H1 (cell line): ENCODE measurements at regions not wholly inside any gene's neighbourhood (a gene's known extent, or its start where the extent isn't known, plus 50 kb on each side); places are given as distances from the start of the nearest gene placed in this dataset.

ENCODE experiments used
- TF ChIP-seq, protein P1 (sequence below), 3 experiments: IDR thresholded peaks; 1 replicate in 2 of 3; 2 replicates in 1 of 3; pipeline versions ENCODE4 v1.5.1 to v1.6.1; 2011; ENCODE audit warnings: low read length in 3 of 3, mild to moderate bottlenecking in 3 of 3, inconsistent platforms in 2 of 3, low read depth in 1 of 3, moderate library complexity in 1 of 3; ENCODE audit not compliant: insufficient read depth in 1 of 3; ENCODE audit errors: control extremely low read depth in 1 of 3

DNA sequence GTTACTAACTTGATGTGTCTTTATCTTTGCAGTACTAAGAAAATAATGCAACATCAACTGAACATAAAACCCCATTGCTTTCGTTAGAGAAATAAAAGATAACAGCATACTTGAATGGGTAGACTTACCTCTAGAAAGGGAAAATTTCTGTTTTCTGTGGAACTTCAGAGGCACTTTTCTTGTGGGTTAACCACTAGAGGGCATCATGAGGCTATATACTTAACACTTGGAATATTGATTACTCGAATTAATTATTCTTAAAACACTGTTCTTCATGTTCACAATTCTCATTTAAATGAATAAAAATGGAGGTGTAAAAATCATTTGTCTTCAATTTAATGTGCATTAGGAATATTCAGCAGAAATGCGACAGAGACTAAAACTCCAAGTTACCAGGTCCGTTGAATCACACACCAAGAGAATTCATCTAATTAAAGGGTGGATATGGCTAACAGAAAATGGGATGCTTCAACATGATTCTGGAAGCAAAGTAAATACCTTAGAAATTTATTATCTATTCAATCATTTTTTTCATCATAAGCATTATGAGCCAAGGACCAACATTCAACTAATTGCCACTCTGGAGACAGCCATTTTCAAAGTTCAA is 330.8 kb upstream of the PREP start (continued):
- TF ChIP-seq, protein P1, sequence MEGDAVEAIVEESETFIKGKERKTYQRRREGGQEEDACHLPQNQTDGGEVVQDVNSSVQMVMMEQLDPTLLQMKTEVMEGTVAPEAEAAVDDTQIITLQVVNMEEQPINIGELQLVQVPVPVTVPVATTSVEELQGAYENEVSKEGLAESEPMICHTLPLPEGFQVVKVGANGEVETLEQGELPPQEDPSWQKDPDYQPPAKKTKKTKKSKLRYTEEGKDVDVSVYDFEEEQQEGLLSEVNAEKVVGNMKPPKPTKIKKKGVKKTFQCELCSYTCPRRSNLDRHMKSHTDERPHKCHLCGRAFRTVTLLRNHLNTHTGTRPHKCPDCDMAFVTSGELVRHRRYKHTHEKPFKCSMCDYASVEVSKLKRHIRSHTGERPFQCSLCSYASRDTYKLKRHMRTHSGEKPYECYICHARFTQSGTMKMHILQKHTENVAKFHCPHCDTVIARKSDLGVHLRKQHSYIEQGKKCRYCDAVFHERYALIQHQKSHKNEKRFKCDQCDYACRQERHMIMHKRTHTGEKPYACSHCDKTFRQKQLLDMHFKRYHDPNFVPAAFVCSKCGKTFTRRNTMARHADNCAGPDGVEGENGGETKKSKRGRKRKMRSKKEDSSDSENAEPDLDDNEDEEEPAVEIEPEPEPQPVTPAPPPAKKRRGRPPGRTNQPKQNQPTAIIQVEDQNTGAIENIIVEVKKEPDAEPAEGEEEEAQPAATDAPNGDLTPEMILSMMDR (IDR thresholded peaks at IDR 0.05; ENCODE audit: control extremely low read depth in 1 of 3, insufficient read depth in 1 of 3, low read depth in 1 of 3, low read length in 3 of 3) = peak in 2 of 3 experiments; percentile 36 to 46; a peak in 2 of 4 replicates
- TF ChIP-seq, all 59 proteins: peak for 2
